SJCRH30 (cell line): ENCODE measurements at regions not wholly inside any gene's neighbourhood (a gene's known extent, or its start where the extent isn't known, plus 50 kb on each side); places are given as distances from the start of the nearest gene placed in this dataset.

Experiments
- DNase-seq, 2 experiments: peaks; one replicate each; pipeline ENCODE4 v3.0.0-alpha.2; 2015 to 2020
- H3K27ac ChIP-seq: fragments of 250-450 bp; sonication (Bioruptor Pico); 2 replicates; pipeline ENCODE4 v1.5.1; 2020; ENCODE audit warnings: mild to moderate bottlenecking, moderate library complexity
- H3K27me3 ChIP-seq: fragments of 250-450 bp; sonication (Bioruptor Pico); 2 replicates; pipeline ENCODE4 v1.5.1; 2020; ENCODE audit warnings: mild to moderate bottlenecking, moderate library complexity
- H3K36me3 ChIP-seq: fragments of 250-450 bp; sonication (Bioruptor Pico); 2 replicates; pipeline ENCODE4 v1.5.1; 2020; ENCODE audit warnings: mild to moderate bottlenecking, moderate library complexity
- H3K4me1 ChIP-seq: fragments of 250-450 bp; sonication (Bioruptor Pico); 2 replicates; pipeline ENCODE4 v1.5.1; 2020; ENCODE audit warnings: mild to moderate bottlenecking, moderate library complexity
- H3K4me3 ChIP-seq: fragments of 250-450 bp; sonication (Bioruptor Pico); 2 replicates; pipeline ENCODE4 v1.5.1; 2020; ENCODE audit warnings: mild to moderate bottlenecking, moderate library complexity
- H3K9me3 ChIP-seq: fragments of 250-450 bp; sonication (Bioruptor Pico); replicated peaks from 2 replicates; pipeline ENCODE4 v1.5.1; 2020; ENCODE audit warnings: mild to moderate bottlenecking, moderate library complexity

DNA sequence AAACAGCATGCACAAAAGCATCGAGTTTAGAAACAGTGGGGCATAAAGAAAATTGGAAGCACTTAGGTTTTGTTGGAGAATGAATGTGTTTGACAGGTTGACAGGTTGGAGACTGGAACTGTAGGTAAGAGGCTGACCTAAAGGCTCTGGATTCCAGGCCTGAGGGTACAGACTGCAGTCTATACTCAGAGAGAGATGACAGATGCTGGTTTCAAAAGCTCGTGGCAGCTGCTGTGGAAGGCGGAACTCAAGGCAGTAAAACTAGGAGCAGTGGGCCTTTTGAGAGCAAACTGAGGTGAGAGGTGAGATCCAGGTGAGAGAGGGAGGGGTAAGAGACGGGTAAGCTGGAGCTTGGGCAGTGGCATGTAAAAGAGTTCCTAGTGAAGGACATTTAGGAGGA, 415.2 kb downstream of the TRIML1 start:
- H3K36me3 ChIP-seq: no peaks in the 10 kb centered on the region
- no peaks in the 10 kb centered on the region for H3K9me3 ChIP-seq
- H3K4me3 ChIP-seq: no peak overlapping the region
- H3K27ac ChIP-seq: no peak overlapping the region
- H3K4me1 ChIP-seq: peaks cover 10% of the 10 kb centered on the region
- no peaks in the 10 kb centered on the region for H3K27me3 ChIP-seq
- DNase-seq: peak in 1 of 2 experiments; percentile 1

DNA sequence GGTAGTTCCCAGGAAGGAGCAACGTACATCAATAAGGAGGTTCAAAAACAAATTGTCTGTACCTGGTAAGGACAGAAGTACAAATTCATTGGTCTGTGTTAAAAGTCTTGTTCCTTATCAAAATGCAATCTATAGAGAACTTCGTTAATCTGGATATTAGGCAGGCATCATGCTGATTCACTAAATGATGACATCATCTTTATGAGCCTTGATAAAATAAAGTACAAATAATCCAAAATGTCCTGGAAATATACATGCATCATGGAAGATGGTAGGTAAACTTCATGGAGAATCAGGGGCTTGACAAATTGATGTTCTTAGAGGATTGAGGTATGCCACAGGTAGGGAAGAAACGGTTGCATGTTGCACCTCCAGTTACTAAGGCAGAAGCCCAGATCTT, 433.9 kb downstream of the TRIML1 start:
- no peaks in the 10 kb centered on the region for H3K4me1 ChIP-seq
- H3K4me3 ChIP-seq: no peak overlapping the region
- no peaks in the 10 kb centered on the region for H3K36me3 ChIP-seq
- H3K27ac ChIP-seq: no peak overlapping the region
- H3K9me3 ChIP-seq: no peaks in the 10 kb centered on the region
- H3K27me3 ChIP-seq: no peaks in the 10 kb centered on the region
- DNase-seq: no peak

DNA sequence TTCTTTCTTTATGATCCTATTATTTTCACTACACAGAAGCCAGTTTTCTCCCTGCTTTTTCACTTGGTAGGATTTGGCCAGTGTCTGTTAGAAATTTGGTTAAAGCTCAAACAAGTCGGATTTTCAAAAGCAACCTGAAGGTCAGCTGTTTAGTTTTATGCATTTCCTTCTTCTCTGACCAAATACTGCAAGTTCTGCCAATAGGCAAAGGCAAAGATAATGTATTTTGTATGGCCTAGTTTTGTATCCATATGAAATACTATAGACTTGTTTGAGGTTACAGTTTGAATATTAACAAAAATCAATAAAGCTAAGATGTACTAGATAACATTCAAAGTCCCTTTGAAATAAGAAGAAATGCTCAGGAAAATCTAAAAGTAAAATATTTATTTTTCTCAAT, 439.4 kb downstream of the TRIML1 start:
- Histone ChIP-seq H3K4me1 (no peaks in the 10 kb centered on the region), H3K27ac (no peak overlapping the region), H3K36me3 (no peaks in the 10 kb centered on the region), H3K4me3 (no peak overlapping the region), H3K27me3 (no peaks in the 10 kb centered on the region), H3K9me3 (no peaks in the 10 kb centered on the region)
- DNase-seq: no peak

DNA sequence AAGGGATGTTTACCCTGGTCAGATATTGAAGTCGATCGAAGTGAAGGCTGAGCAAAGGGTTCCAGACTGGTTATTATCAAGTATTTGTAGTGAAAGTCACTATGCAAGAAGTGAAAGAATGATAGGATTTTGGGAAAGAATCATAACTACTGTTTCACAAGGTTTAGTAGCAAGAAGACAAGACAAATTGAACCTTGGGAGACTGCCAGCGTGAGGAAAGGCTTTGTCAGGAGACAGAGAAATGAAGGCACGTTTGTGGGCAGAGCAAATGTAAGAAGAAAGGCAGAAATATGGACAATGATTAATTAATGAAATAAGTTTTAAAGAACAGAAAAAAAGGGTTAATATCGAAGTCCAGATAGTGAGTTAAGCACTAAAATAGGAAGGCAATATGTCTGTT, 456.8 kb downstream of the TRIML1 start:
- H3K36me3 ChIP-seq: no peaks in the 10 kb centered on the region
- H3K27me3 ChIP-seq: no peaks in the 10 kb centered on the region
- no peaks in the 10 kb centered on the region for H3K9me3 ChIP-seq
- H3K27ac ChIP-seq: no peak overlapping the region
- H3K4me3 ChIP-seq: no peak overlapping the region
- DNase-seq: no peak
- no peaks in the 10 kb centered on the region for H3K4me1 ChIP-seq

DNA sequence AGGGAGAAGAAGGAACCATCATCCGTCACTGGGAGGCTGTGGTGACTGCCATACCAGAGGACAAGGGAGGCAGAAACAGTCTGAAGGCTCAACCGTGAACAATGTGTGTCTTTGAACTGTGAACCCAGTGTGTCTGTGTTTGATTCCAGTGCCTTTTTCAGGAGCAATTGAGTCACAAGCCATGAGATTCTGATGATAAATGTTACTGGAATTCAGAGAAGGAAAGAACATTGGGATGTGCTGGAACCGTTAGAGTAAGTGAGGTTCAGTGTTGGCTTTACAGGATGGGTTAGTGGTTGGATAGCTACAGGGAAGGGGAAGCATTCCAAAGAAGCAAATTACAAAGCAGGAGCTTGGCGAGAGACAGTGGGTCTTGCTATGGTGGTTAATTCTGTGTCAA, 464.4 kb downstream of the TRIML1 start:
- Histone ChIP-seq H3K36me3 (no peaks in the 10 kb centered on the region), H3K4me1 (no peaks in the 10 kb centered on the region), H3K27ac (no peak overlapping the region), H3K4me3 (no peak overlapping the region), H3K27me3 (no peaks in the 10 kb centered on the region), H3K9me3 (no peaks in the 10 kb centered on the region)
- DNase-seq: no peak

DNA sequence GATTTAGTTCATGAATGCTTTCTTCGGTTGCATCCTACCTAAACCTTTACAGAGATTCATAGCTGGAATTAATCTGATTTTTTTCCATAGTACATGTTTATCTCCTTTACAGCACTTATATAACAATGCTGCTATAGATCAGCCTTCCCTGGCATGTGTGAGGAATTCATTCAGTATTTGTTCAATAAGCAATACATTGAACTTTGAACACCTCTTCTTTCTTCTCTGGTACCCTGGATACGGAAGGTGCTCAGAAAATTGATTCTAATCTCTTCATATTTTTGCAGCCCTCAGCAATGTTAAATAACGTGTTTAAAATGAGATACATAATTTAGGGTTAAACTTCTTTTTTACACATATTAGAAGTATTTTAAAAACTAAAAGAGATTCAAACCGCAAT, 467.4 kb downstream of the TRIML1 start:
- Histone ChIP-seq H3K27ac (no peak overlapping the region), H3K4me1 (no peaks in the 10 kb centered on the region), H3K36me3 (no peaks in the 10 kb centered on the region), H3K27me3 (no peaks in the 10 kb centered on the region), H3K9me3 (no peaks in the 10 kb centered on the region), H3K4me3 (no peak overlapping the region)
- DNase-seq: no peak

DNA sequence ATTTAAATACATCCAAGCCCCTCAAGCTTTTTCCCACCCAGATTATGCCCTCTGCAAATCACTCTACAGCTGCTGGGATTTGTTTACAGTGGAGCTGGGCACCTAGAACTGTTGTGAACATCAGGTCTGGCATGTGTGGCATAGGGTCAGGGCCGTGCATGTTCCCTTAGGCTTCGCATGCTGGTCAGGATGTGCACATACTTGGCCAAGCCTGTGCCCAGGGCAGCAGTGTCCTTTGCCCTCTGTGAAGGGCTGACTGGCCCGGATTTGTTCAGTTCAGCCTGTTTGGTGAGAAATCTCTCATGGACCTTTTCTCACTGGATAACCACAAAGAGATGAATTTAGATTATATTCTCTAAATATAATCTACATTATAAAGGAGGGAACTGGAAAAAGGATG, 471.9 kb downstream of the TRIML1 start:
- no peak overlapping the region for H3K4me3 ChIP-seq
- no peaks in the 10 kb centered on the region for H3K4me1 ChIP-seq
- no peak for DNase-seq
- H3K27ac ChIP-seq: no peak overlapping the region
- no peaks in the 10 kb centered on the region for H3K36me3 ChIP-seq
- no peaks in the 10 kb centered on the region for H3K27me3 ChIP-seq
- no peaks in the 10 kb centered on the region for H3K9me3 ChIP-seq

DNA sequence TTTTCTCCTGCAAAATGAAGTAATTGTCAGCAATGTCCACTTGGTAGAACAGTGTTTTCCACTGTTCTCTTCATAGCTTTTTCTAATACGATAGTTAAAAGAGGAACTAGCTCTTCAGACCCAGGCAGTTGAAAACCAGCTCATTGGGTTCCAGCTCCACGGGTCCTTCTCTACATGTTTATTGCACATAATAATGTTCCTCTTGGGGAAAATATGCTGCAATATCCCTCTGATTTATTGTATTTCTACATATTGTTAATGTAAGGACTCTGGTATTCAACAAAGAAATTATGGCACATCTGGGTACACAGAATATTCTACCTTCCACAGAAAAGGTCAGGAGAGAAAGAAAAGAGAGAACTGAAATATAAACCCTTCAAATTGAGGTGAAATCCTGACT, 473.4 kb downstream of the TRIML1 start:
- H3K27ac ChIP-seq: no peak overlapping the region

DNA sequence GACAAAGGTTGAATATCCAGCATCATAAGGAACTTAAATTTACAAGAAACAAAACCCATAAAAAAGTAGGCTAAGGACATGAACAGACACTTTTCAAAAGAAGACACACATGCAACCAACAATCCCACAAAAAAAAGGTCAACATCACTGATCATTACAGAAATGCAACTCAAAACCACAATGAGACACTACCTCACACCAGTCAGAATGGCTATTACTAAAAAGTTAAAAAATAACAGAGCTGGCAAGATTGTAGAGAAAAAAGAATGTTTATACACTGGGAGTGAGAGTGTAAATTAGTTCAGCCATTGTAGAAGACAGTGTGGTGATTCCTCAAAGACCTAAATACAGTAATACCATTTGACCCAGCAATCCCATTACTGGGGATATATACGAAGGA, 474.7 kb downstream of the TRIML1 start:
- Histone ChIP-seq H3K27me3 (no peaks in the 10 kb centered on the region), H3K4me1 (no peaks in the 10 kb centered on the region), H3K27ac (no peak overlapping the region), H3K9me3 (no peaks in the 10 kb centered on the region), H3K4me3 (no peak overlapping the region), H3K36me3 (no peaks in the 10 kb centered on the region)
- DNase-seq: no peak

More for the DNA sequence above, 473.4 kb downstream of the TRIML1 start:
- Histone ChIP-seq H3K27me3 (no peaks in the 10 kb centered on the region), H3K4me1 (no peaks in the 10 kb centered on the region), H3K9me3 (no peaks in the 10 kb centered on the region), H3K36me3 (no peaks in the 10 kb centered on the region), H3K4me3 (no peak overlapping the region)
- no peak for DNase-seq

DNA sequence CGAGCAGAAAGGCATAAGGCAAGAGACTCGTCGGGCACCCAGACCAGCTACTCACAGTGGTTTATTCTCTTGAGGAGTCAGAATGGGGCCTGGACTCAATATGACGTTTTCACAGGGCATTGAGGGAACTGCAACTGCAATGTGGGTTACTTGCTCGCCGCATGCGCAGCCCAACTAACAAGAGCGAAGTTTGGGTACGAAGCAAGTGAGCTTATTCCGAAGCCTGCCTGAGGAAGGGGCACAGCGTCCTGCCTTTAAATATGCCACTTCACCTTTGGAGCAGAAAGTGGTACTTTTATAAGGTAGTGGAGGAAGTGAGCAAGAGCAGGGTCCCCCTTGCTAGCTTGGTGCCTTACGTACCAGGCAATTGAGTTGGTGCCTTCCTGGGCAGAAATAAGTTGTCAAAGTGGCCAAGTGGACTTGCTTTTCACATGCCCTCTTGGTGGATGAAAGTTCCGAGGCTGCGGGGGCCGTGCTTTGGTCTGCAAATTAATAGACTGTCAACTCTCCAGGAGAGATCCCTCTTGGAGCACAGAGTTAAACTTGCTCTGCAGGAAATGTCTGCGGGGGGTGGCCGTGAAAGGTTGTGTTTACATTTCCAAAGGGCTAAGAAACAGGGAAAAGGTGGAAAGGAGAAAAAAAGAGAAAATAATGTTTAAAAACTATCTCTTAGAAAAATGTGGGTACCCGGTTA, 480.4 kb downstream of the TRIML1 start:
- DNase-seq: no peak
- Histone ChIP-seq H3K4me1 (no peaks in the 10 kb centered on the region), H3K4me3 (no peak overlapping the region), H3K27ac (no peak overlapping the region), H3K36me3 (no peaks in the 10 kb centered on the region), H3K27me3 (no peaks in the 10 kb centered on the region), H3K9me3 (no peaks in the 10 kb centered on the region)

DNA sequence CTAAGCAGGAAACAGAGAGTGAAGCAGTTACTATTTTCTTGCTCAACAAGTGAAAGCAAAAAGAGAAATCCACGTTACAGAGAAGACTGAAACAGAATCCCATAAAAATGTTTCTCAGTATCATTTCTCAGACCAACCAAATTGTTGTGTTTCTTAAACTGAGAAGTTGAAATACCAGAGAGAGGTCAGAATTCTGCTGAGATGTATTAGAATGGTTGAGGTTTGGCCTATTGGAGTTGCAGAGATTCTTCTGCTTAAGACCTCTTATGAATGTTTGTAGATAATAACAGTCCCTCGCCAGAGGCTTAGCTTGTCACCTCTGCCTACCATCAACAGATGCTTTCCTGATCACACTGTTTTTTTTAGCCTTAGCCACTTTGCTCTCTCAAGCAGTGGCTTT, 481.4 kb downstream of the TRIML1 start:
- no peaks in the 10 kb centered on the region for H3K9me3 ChIP-seq
- H3K27ac ChIP-seq: no peak overlapping the region
- no peak overlapping the region for H3K4me3 ChIP-seq

DNA sequence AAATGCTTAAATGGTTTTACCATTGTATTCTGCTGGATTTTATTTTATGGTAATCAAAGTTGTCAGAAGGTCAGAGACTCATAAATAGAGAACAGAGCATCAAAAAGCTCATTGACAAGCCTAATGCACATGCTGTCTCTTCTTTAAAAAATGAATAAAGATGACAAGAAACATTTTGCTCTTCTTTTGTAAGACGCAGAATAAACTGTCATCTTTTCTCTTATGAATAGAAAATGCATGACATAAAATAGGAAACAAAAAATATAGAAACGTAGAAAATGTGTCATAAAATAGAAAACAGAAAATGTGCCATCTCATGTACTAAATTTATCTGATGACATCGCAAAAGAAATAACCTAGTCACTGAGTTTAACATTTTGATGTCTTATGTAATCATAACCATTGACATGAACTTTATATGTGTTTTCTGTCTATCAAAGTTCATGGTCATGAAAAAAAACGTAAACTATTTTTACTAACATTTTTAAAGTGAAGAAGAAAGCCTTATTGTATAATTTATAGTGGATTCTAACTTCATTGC, 484.1 kb downstream of the TRIML1 start:
- no peak overlapping the region for H3K27ac ChIP-seq
- no peaks in the 10 kb centered on the region for H3K27me3 ChIP-seq

More for the DNA sequence above, 481.4 kb downstream of the TRIML1 start:
- DNase-seq: no peak
- Histone ChIP-seq H3K36me3 (no peaks in the 10 kb centered on the region), H3K4me1 (no peaks in the 10 kb centered on the region), H3K27me3 (no peaks in the 10 kb centered on the region)

DNA sequence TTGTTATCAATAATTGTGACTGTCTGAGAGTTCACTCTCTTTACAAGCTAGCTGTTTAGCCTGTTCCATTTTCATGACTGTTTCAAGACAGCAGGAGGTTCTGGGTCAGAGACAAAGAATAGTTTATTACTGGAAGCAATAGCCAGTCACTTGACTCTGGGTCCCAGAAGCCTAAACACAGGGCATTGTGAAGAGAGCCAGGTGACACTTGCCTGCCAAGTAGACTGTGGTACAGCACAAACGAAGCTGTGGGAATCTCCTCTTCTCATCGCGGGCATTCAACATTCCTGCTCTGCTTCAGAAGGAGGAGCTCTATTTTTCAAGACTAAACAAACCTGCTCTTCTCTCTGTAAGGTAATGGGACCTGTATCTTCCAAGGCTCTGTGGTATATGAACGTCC, 485.1 kb downstream of the TRIML1 start:
- Histone ChIP-seq H3K4me3 (no peak overlapping the region), H3K36me3 (no peaks in the 10 kb centered on the region), H3K27ac (no peak overlapping the region), H3K4me1 (no peaks in the 10 kb centered on the region), H3K27me3 (no peaks in the 10 kb centered on the region), H3K9me3 (no peaks in the 10 kb centered on the region)
- no peak for DNase-seq

More for the DNA sequence above, 484.1 kb downstream of the TRIML1 start:
- Histone ChIP-seq H3K4me3 (no peak overlapping the region), H3K36me3 (no peaks in the 10 kb centered on the region), H3K9me3 (no peaks in the 10 kb centered on the region), H3K4me1 (no peaks in the 10 kb centered on the region)
- DNase-seq: no peak

DNA sequence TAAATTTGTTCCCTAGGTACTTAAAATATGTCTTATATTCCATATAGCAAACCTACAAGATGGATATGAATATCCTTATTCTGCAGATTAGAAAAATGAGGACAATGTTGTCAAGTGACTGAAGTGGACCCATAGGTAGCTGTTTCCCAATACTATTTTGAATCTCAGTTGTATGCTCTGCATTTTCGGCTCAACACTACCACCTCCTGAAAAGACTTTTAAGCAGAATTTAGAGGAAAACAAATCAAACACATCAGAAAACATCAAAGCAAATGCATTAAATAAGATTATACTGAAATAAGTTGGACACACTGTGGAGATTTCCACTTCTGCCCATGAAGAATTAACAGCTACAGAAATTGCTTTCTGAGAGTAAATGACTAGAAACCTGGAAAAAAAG, 488.7 kb downstream of the TRIML1 start:
- Histone ChIP-seq H3K27me3 (no peaks in the 10 kb centered on the region), H3K4me1 (no peaks in the 10 kb centered on the region), H3K9me3 (no peaks in the 10 kb centered on the region), H3K4me3 (no peak overlapping the region), H3K36me3 (no peaks in the 10 kb centered on the region), H3K27ac (no peak overlapping the region)
- DNase-seq: no peak

DNA sequence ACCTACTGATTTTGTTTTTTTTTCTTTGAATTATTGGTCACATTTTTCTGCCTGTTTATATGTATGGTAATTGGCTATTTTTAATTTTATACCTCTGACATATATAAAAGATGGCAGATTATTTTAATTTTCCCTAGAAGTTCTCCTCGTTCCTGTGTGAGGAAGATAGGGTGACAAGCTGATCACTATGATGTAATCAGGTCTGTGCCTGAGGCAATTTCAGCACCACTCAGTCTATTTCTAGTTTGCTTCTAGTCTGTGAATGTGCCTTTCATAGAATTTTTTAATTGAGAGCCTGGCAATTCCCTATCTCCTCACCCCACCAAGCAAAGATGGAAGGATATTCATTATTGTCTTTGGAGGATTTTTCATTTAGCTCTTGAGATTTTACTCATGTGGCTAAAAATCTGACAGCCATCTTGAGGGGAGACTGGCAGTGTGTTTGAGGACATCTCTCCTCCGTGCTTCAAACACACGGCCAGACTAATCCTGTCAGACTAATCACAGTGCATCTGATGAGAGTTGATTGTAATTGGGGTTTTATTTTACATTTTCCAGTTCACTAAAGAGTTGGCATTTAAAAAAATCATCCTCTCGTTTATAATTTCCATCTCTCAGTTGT, 500.3 kb downstream of the TRIML1 start:
- no peak overlapping the region for H3K27ac ChIP-seq
- H3K4me3 ChIP-seq: no peak overlapping the region
- H3K4me1 ChIP-seq: no peaks in the 10 kb centered on the region
- no peaks in the 10 kb centered on the region for H3K36me3 ChIP-seq
- H3K27me3 ChIP-seq: no peaks in the 10 kb centered on the region
- DNase-seq: peak in 1 of 2 experiments; percentile 0
- H3K9me3 ChIP-seq: no peaks in the 10 kb centered on the region
